GM19238 (cell line): ENCODE measurements at regions not wholly inside any gene's neighbourhood (a gene's known extent, or its start where the extent isn't known, plus 50 kb on each side); places are given as distances from the start of the nearest gene placed in this dataset.
"Not testable (repeated sequence)": the region's sequence is repeated elsewhere in the genome, so short reads cannot be mapped to it uniquely, and the experiment has no call there.

Experiments used
- DNase-seq: peaks from one replicate; pipeline ENCODE4 v3.0.0; 2011; ENCODE audit warnings: low spot score; ENCODE audit not compliant: insufficient read length

GRCh38 chr5:45057564-45057963 lies 248.8 kb downstream of the MRPS30 start:
- no peak for DNase-seq

GRCh38 chr5:45060724-45061123 lies 252.0 kb downstream of the MRPS30 start:
- no peak for DNase-seq

GRCh38 chr5:45062044-45062443 lies 253.3 kb downstream of the MRPS30 start:
- DNase-seq: no peak

GRCh38 chr5:45081082-45081481 lies 272.3 kb downstream of the MRPS30 start:
- no peak for DNase-seq

- no peak for DNase-seq
Observed at GRCh38 chr5:45089870-45090269, 281.1 kb downstream of the MRPS30 start.

GRCh38 chr5:45093377-45093776 lies 284.6 kb downstream of the MRPS30 start:
- no peak for DNase-seq

GRCh38 chr5:45094876-45095440 lies 286.2 kb downstream of the MRPS30 start:
- DNase-seq: no peak

GRCh38 chr5:45098483-45098882 lies 289.7 kb downstream of the MRPS30 start:
- DNase-seq: no peak

- no peak for DNase-seq
Observed at GRCh38 chr5:45101146-45101545, 292.4 kb downstream of the MRPS30 start.

- DNase-seq: no peak
Observed at GRCh38 chr5:45105491-45105994, 296.8 kb downstream of the MRPS30 start.

- DNase-seq: no peak
Observed at GRCh38 chr5:45109062-45109461, 300.3 kb downstream of the MRPS30 start.

GRCh38 chr5:45109636-45110035 lies 300.9 kb downstream of the MRPS30 start:
- no peak for DNase-seq

- no peak for DNase-seq
Observed at GRCh38 chr5:45110399-45110798, 301.7 kb downstream of the MRPS30 start.

GRCh38 chr5:45113726-45114125 lies 305.0 kb downstream of the MRPS30 start:
- no peak for DNase-seq

GRCh38 chr5:45132972-45133371 lies 324.2 kb downstream of the MRPS30 start:
- no peak for DNase-seq

GRCh38 chr5:45162974-45163373 lies 354.2 kb downstream of the MRPS30 start:
- DNase-seq: no peak

GRCh38 chr5:45171563-45171962 lies 362.8 kb downstream of the MRPS30 start:
- DNase-seq: no peak

- DNase-seq: not testable (repeated sequence)
Observed at GRCh38 chr5:45172634-45173033, 363.9 kb downstream of the MRPS30 start.

- DNase-seq: no peak
Observed at GRCh38 chr5:45179686-45180085, 370.9 kb downstream of the MRPS30 start.

GRCh38 chr5:45189042-45189441 lies 380.3 kb downstream of the MRPS30 start:
- DNase-seq: no peak

- DNase-seq: no peak
Observed at GRCh38 chr5:45189481-45189880, 380.7 kb downstream of the MRPS30 start.

GRCh38 chr5:45195026-45195425 lies 386.3 kb downstream of the MRPS30 start:
- no peak for DNase-seq
